Hepatocyte (in vitro differentiated cells): ENCODE measurements at regions not wholly inside any gene's neighbourhood (a gene's known extent, or its start where the extent isn't known, plus 50 kb on each side); places are given as distances from the start of the nearest gene placed in this dataset.

Source experiments
- DNase-seq: peaks from one replicate; pipeline ENCODE4 v3.0.0-alpha.2; 2016; ENCODE audit warnings: low spot score
- H2AFZ ChIP-seq: fragments of 200-600 bp; sonication (generic); 2 replicates; pipeline ENCODE4 v1.6.0; 2016; ENCODE audit warnings: antibody characterized with exemption, mild to moderate bottlenecking
- H3K27ac ChIP-seq: fragments of 200-600 bp; sonication (generic); 2 replicates; pipeline ENCODE4 v1.5.1; 2016; ENCODE audit warnings: mild to moderate bottlenecking
- H3K27me3 ChIP-seq: fragments of 200-600 bp; sonication (generic); 2 replicates; pipeline ENCODE4 v1.6.1; 2016
- H3K36me3 ChIP-seq: fragments of 200-600 bp; sonication (generic); replicated peaks from 2 replicates; pipeline ENCODE4 v1.5.1; 2016; ENCODE audit warnings: low read depth; ENCODE audit not compliant: insufficient read depth
- H3K4me1 ChIP-seq: fragments of 200-600 bp; sonication (generic); 2 replicates; pipeline ENCODE4 v1.5.1; 2016; ENCODE audit warnings: mild to moderate bottlenecking, moderate library complexity; ENCODE audit not compliant: insufficient read depth
- H3K4me2 ChIP-seq: fragments of 200-600 bp; sonication (generic); 2 replicates; pipeline ENCODE4 v1.6.0; 2016
- H3K4me3 ChIP-seq: fragments of 200-600 bp; sonication (generic); 2 replicates; pipeline ENCODE4 v1.5.1; 2016; ENCODE audit warnings: mild to moderate bottlenecking
- H3K79me2 ChIP-seq: fragments of 200-600 bp; sonication (generic); 2 replicates; pipeline ENCODE4 v1.6.0; 2017; ENCODE audit warnings: mild to moderate bottlenecking
- H3K9me2 ChIP-seq: fragments of 200-600 bp; sonication (generic); replicated peaks from 2 replicates; pipeline ENCODE4 v1.6.0; 2017; ENCODE audit warnings: mild to moderate bottlenecking; ENCODE audit not compliant: insufficient read depth
- H3K9me3 ChIP-seq: fragments of 200-600 bp; sonication (generic); 2 replicates; pipeline ENCODE4 v1.5.1; 2016; ENCODE audit warnings: low read depth, mild to moderate bottlenecking
- H4K20me1 ChIP-seq: fragments of 200-600 bp; sonication (generic); 2 replicates; pipeline ENCODE4 v1.6.0; 2016; ENCODE audit warnings: mild to moderate bottlenecking; ENCODE audit not compliant: insufficient read depth, poor library complexity, severe bottlenecking
- EZH2 ChIP-seq: fragments of 200-600 bp; sonication (generic); IDR thresholded peaks from 2 replicates; pipeline ENCODE4 v1.6.1; 2016; ENCODE audit warnings: antibody characterized with exemption, mild to moderate bottlenecking, borderline replicate concordance
- EZH2phosphoT487 ChIP-seq: fragments of 200-600 bp; sonication (generic); IDR thresholded peaks from one replicate; pipeline ENCODE4 v1.6.1; 2018; ENCODE audit warnings: antibody characterized with exemption, mild to moderate bottlenecking, low read depth, moderate library complexity; ENCODE audit not compliant: unreplicated experiment, severe bottlenecking
- WGBS: methylation state at CpG from one replicate; pipeline ENCODE4 v1.1.6; 2016; ENCODE audit warnings: low lambda C conversion rate; ENCODE audit errors: missing lambda C conversion rate; 5-methylcytosine and 5-hydroxymethylcytosine counted together
- TF ChIP-seq, protein P1 (sequence below): fragments of 200-600 bp; sonication (generic); IDR thresholded peaks from 2 replicates; pipeline ENCODE4 v1.5.1; 2016; ENCODE audit warnings: antibody characterized with exemption, mild to moderate bottlenecking; ENCODE audit not compliant: poor library complexity

DNA sequence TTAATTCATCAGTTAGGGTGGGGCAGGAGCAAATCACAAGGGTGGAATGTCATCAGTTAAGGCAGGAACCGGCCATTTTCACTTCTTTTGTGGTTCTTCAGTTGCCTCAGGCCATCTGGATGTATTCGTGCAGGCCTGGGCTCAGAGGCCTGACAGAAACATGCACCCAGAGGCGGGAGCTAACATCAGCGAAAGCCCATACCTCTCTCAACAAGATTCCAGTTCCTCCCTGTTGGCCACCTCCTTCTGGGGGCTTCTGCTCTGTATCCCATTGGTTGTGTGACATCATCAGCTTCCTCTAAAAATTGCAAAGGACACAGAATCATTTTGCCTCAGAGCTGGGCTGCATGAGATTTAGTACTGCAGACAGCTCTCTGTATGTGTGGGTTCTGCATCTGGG lies 134.3 kb downstream of the ZNF664 start:
- TF ChIP-seq EZH2phosphoT487 (no peak), EZH2 (no peak)
- TF ChIP-seq, protein P1, sequence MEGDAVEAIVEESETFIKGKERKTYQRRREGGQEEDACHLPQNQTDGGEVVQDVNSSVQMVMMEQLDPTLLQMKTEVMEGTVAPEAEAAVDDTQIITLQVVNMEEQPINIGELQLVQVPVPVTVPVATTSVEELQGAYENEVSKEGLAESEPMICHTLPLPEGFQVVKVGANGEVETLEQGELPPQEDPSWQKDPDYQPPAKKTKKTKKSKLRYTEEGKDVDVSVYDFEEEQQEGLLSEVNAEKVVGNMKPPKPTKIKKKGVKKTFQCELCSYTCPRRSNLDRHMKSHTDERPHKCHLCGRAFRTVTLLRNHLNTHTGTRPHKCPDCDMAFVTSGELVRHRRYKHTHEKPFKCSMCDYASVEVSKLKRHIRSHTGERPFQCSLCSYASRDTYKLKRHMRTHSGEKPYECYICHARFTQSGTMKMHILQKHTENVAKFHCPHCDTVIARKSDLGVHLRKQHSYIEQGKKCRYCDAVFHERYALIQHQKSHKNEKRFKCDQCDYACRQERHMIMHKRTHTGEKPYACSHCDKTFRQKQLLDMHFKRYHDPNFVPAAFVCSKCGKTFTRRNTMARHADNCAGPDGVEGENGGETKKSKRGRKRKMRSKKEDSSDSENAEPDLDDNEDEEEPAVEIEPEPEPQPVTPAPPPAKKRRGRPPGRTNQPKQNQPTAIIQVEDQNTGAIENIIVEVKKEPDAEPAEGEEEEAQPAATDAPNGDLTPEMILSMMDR, result no peak
- Histone ChIP-seq H3K4me1 (no peaks in the 10 kb centered on the region), H3K9me3 (no peaks in the 10 kb centered on the region), H3K27me3 (no peaks in the 10 kb centered on the region), H3K9me2 (no peaks in the 10 kb centered on the region), H3K36me3 (no peaks in the 10 kb centered on the region), H2AFZ (no peak overlapping the region), H3K27ac (no peak overlapping the region), H3K4me2 (no peak overlapping the region), H3K79me2 (no peaks in the 10 kb centered on the region), H4K20me1 (no peaks in the 10 kb centered on the region), H3K4me3 (no peak overlapping the region)
- no peak for DNase-seq
- 77% methylated on average over 4 of the region's 4 CpGs for WGBS

DNA sequence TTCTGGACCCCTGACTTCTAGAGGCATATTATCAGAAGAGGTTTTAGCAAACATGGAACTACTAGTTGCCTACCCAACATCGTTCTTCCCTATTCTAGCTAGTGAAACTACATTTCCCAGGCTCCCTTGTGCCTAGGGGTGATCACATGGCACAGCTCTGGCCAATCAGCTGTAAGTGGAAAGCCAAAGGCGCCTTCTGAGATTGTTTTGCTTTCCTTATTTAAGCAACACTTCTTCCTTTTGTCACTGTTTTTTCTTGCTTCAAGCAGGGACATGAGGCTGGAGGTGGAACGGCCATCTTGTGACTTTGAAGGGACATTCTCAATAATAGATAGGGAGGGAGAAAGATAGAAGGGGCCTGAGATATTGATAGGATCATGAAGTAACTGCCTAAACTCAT lies 136.7 kb downstream of the ZNF664 start:
- no peaks in the 10 kb centered on the region for H3K79me2 ChIP-seq
- no peak overlapping the region for H2AFZ ChIP-seq
- no peak for TF ChIP-seq EZH2
- TF ChIP-seq EZH2phosphoT487, result no peak
- TF ChIP-seq, protein P1, result no peak
- H3K4me2 ChIP-seq, result no peak overlapping the region
- H3K9me2 ChIP-seq, result no peaks in the 10 kb centered on the region
- no peak overlapping the region for H3K27ac ChIP-seq
- no peaks in the 10 kb centered on the region for H3K9me3 ChIP-seq
- no peak overlapping the region for H3K4me3 ChIP-seq
- H4K20me1 ChIP-seq, result no peaks in the 10 kb centered on the region
- WGBS, result 86% methylated on average over 3 of the region's 3 CpGs
- no peaks in the 10 kb centered on the region for H3K36me3 ChIP-seq
- no peaks in the 10 kb centered on the region for H3K4me1 ChIP-seq
- no peaks in the 10 kb centered on the region for H3K27me3 ChIP-seq
- no peak for DNase-seq

DNA sequence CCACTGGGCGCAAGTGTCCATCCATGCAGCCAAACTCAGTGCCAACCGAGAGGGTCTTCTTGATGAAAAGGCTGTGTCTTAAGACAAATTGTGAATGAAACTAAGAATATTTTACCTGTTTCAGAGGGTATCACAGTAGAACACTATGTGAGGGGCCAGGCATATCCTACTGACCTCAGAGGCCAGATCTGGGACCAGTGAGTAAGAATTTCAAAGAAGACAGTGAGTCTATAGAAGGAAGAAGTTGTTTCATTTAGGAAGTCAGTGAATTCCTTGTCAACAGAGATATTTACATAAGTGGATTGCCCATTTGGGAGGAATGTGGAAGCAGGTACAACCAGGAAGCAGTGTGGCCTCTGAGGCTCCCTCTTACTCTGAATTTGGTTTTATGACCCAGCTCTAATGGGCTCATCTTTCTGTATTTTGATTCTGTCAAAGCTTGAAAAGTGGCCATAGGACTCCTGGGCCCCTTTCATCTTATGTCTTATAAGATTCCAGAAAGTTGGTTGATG lies 137.4 kb downstream of the ZNF664 start:
- TF ChIP-seq, protein P1, result no peak
- TF ChIP-seq EZH2, result no peak
- Histone ChIP-seq H3K4me2 (no peak overlapping the region), H3K9me2 (no peaks in the 10 kb centered on the region), H3K9me3 (no peaks in the 10 kb centered on the region), H3K4me1 (no peaks in the 10 kb centered on the region), H3K4me3 (no peak overlapping the region), H3K27me3 (no peaks in the 10 kb centered on the region), H3K36me3 (no peaks in the 10 kb centered on the region), H2AFZ (no peak overlapping the region), H4K20me1 (no peaks in the 10 kb centered on the region), H3K27ac (no peak overlapping the region), H3K79me2 (no peaks in the 10 kb centered on the region)
- DNase-seq, result no peak
- WGBS, result 98% methylated on average over 2 of the region's 2 CpGs

DNA sequence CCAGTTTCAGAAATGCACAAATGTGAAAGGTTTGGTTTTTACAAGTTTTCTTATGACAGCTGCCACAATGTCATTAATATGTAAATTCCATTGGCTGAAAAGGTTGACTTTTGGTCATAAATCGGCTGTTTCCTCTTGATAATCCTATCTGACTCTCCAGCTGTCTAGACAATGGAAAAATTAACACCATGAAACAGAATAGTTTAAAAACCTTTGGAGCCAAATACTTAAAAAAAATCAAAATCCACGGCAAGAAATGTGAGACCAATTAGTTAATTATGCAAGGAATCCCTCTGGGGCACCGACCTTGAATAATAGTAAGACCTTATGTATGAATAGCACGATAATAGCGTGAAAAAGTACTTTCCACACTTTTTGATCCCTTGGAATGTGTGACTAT lies 138.0 kb downstream of the ZNF664 start:
- Histone ChIP-seq H3K9me3 (no peaks in the 10 kb centered on the region), H3K9me2 (no peaks in the 10 kb centered on the region), H3K4me2 (no peak overlapping the region), H3K27me3 (no peaks in the 10 kb centered on the region), H3K4me3 (no peak overlapping the region), H4K20me1 (no peaks in the 10 kb centered on the region), H3K4me1 (no peaks in the 10 kb centered on the region), H3K36me3 (no peaks in the 10 kb centered on the region), H3K27ac (no peak overlapping the region), H3K79me2 (no peaks in the 10 kb centered on the region), H2AFZ (no peak overlapping the region)
- DNase-seq, result no peak
- no peak for TF ChIP-seq EZH2phosphoT487
- no peak for TF ChIP-seq EZH2
- TF ChIP-seq, protein P1, result no peak
- 83% methylated on average over 5 of the region's 5 CpGs for WGBS
